Effector memory CD4-positive, alpha-beta T cell (primary cell): ENCODE measurements at regions not wholly inside any gene's neighbourhood (a gene's known extent, or its start where the extent isn't known, plus 50 kb on each side); places are given as distances from the start of the nearest gene placed in this dataset.

Experiments used
- DNase-seq, 3 donors: peaks; one replicate each; pipeline ENCODE4 v3.0.0-alpha.2; 2020
- H3K27ac ChIP-seq: 2 replicates; pipeline ENCODE4 v1.7.0; 2013; ENCODE audit warnings: mild to moderate bottlenecking, low read length, moderate library complexity; ENCODE audit not compliant: insufficient read depth, poor library complexity, severe bottlenecking
- H3K27me3 ChIP-seq: replicated peaks from 2 replicates; pipeline ENCODE4 v1.7.0; 2013; ENCODE audit warnings: mild to moderate bottlenecking, low read length; ENCODE audit not compliant: insufficient read depth, control insufficient read depth, poor library complexity, severe bottlenecking
- H3K36me3 ChIP-seq: 2 replicates; pipeline ENCODE4 v1.7.0; 2013; ENCODE audit warnings: mild to moderate bottlenecking, low read length, moderate library complexity; ENCODE audit not compliant: control insufficient read depth, insufficient read depth
- H3K4me1 ChIP-seq: 2 replicates; pipeline ENCODE4 v1.7.0; 2013; ENCODE audit warnings: low read length, mild to moderate bottlenecking; ENCODE audit not compliant: control insufficient read depth, insufficient read depth, poor library complexity, severe bottlenecking
- H3K4me3 ChIP-seq: 2 replicates; pipeline ENCODE4 v1.7.0; 2013; ENCODE audit warnings: low read length, low read depth, mild to moderate bottlenecking; ENCODE audit not compliant: insufficient read depth, poor library complexity, severe bottlenecking
- H3K9me3 ChIP-seq: 2 replicates; pipeline ENCODE4 v1.7.0; 2013; ENCODE audit warnings: mild to moderate bottlenecking, low read length, moderate library complexity; ENCODE audit not compliant: control insufficient read depth

DNA sequence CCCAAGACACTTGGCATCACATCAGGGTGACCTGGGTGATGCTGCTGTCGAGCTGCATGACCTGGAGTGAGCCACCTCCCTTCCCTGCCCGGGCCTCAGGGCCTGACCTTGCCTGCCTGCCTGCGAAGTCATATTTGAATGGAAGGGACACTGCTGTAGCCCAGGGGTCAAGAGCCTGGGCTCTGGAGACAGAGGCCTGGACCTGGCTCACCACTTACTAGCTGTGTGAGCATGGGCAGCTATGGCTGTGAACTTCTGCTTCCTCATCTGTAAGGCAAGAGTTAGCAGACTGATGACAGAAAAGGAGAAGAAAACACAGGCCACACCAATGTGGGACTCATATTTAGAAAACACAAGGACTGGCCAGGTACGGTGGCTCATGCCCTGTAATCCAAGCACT, 118.7 kb downstream of the ZFP36L2 start:
- Histone ChIP-seq H3K27ac (no peak overlapping the region), H3K36me3 (no peaks in the 10 kb centered on the region), H3K27me3 (no peaks in the 10 kb centered on the region), H3K4me3 (no peak overlapping the region), H3K9me3 (no peaks in the 10 kb centered on the region), H3K4me1 (no peaks in the 10 kb centered on the region)
- DNase-seq, result no peak

DNA sequence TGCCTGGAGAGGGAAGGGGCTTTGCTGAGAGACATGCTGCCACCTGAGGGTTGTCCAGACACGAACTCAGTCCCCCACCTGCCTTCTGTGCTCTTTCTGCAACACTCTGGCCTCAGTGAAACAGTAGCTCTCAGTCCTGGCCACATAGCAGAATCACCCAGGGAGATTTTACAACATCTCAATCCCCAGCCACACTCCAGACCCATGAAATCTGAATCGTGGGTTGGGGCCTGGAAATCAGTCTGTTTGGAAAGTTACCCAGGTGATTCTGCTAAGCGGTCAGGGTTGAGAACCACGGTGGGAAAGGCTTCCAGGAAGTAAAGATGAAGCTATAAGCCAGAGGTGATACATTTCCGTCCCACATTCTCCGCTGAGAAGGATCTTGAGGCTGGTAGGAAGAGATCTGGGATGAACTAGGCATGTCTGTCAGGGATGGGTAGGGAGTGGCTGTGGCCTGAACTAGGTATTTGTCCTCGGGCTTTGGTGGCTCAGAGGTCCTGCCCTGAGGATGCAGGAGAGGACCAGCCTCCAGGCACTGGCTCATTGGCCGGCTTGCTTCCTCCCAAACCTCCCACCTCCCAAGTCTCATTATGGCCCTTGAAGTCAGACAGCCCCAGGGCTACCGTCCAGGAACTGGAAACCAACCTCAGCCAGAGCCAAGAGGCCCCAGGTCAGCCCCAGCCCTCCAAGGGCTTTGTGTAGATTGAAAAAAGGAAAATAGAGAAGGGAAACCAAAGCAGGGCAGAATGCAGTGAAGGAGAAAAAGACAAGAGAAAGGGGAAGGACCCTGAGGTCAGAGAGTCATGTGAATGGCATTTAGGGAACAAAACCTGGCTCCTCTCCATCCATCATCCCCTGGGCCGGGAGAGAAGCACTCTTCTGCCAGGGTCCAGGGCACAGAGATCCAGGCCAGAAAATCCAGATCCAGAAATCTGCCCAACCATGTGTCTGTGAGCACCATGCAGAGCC, 119.6 kb downstream of the ZFP36L2 start:
- no peak for DNase-seq
- Histone ChIP-seq H3K9me3 (no peaks in the 10 kb centered on the region), H3K36me3 (no peaks in the 10 kb centered on the region), H3K27me3 (no peaks in the 10 kb centered on the region), H3K27ac (no peak overlapping the region), H3K4me1 (no peaks in the 10 kb centered on the region), H3K4me3 (no peak overlapping the region)

DNA sequence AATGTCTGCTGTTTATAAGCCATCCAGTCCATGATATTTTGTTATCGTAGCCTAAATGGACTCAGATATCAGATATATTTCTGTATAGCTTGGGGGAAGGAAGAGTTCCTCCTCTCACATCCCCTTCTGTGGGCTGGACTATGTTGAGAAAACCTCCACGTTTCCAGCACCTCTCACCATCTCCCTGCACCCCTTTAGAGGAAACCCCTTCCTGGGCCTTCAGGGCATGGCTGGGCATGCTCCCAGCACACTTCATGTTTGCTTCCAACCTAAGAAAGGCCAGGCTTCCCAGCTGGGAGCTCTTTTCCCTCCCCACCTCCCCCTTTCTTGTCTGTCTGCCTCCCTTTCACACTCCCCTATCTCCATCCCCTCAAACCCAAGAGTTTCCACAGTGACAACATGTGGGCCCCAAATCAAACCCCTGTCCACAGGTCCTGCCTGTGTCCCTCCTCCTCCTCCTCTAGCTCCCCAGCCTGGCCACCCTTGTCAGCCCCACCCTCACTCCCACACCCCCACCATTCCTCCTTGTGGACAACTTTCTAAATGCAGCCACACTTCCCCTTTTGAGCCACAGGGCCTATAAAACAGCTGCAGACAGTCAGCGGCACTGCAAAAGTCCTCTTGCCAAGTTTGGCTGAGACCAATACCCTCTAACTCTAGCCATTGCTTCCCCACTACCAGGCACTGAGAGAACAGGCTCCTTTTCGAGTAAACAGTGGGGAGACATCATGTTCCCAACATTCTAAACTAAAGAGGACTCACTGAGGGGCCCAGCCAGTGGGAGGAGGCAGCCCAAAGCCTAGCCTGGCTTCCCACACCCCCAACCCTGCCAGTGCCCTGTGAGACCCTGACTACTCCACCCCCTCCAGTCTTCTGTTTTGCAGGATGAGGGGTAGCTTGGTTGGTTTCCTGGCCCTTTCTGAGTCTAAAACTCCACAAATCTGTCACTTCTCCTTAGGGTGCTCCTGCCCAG, 120.5 kb downstream of the ZFP36L2 start:
- Histone ChIP-seq H3K27me3 (no peaks in the 10 kb centered on the region), H3K4me3 (no peak overlapping the region), H3K27ac (no peak overlapping the region), H3K36me3 (no peaks in the 10 kb centered on the region), H3K4me1 (no peaks in the 10 kb centered on the region), H3K9me3 (no peaks in the 10 kb centered on the region)
- no peak for DNase-seq

- H3K27me3 ChIP-seq, result no peaks in the 10 kb centered on the region
- no peaks in the 10 kb centered on the region for H3K4me1 ChIP-seq
- H3K9me3 ChIP-seq, result no peaks in the 10 kb centered on the region
- no peak overlapping the region for H3K27ac ChIP-seq
- no peak for DNase-seq
- no peaks in the 10 kb centered on the region for H3K36me3 ChIP-seq
- H3K4me3 ChIP-seq, result no peak overlapping the region
Measured at GRCh38 chr2:43104763-43105162, 121.6 kb downstream of the ZFP36L2 start.

- Histone ChIP-seq H3K4me1 (no peaks in the 10 kb centered on the region), H3K27ac (no peak overlapping the region)
Measured at GRCh38 chr2:43104106-43104505, 122.3 kb downstream of the ZFP36L2 start.

GRCh38 chr2:43103093-43103404, 123.4 kb downstream of the ZFP36L2 start:
- Histone ChIP-seq H3K4me1 (no peaks in the 10 kb centered on the region), H3K4me3 (no peak overlapping the region), H3K27ac (no peak overlapping the region), H3K9me3 (no peaks in the 10 kb centered on the region), H3K36me3 (no peaks in the 10 kb centered on the region), H3K27me3 (no peaks in the 10 kb centered on the region)
- no peak for DNase-seq

More at GRCh38 chr2:43104106-43104505, 122.3 kb downstream of the ZFP36L2 start:
- Histone ChIP-seq H3K27me3 (no peaks in the 10 kb centered on the region), H3K4me3 (no peak overlapping the region), H3K9me3 (no peaks in the 10 kb centered on the region), H3K36me3 (no peaks in the 10 kb centered on the region)
- no peak for DNase-seq

- H3K4me3 ChIP-seq, result no peak overlapping the region
- H3K36me3 ChIP-seq, result no peaks in the 10 kb centered on the region
- H3K9me3 ChIP-seq, result no peaks in the 10 kb centered on the region
- no peak overlapping the region for H3K27ac ChIP-seq
- no peaks in the 10 kb centered on the region for H3K4me1 ChIP-seq
- no peaks in the 10 kb centered on the region for H3K27me3 ChIP-seq
- DNase-seq, result no peak
Measured at GRCh38 chr2:43102366-43103092, 123.9 kb downstream of the ZFP36L2 start.

DNA sequence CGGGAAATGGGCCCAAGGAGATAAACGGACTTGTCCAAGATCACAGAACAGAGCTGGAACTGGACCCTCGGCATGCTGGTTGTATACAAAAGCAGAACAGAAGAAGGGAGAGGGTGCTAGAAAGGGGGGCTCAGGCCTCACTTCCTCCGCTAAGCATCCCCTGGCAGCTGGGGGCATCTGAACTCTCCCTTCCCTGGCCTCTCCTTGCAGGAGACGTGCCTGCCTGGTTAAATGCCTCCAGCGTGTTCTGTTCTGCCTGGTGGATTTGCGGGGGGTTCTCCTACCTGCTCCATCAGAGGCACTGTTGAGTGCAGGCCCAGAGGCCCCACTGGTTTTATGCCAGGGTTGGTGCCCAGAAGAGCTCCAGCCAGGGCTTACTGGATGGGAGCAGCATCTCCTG, 124.7 kb downstream of the ZFP36L2 start:
- H3K4me1 ChIP-seq, result no peaks in the 10 kb centered on the region
- no peak overlapping the region for H3K27ac ChIP-seq
- no peak for DNase-seq
- H3K4me3 ChIP-seq, result no peak overlapping the region
- no peaks in the 10 kb centered on the region for H3K36me3 ChIP-seq
- H3K27me3 ChIP-seq, result no peaks in the 10 kb centered on the region
- H3K9me3 ChIP-seq, result no peaks in the 10 kb centered on the region

- Histone ChIP-seq H3K4me1 (no peaks in the 10 kb centered on the region), H3K36me3 (no peaks in the 10 kb centered on the region), H3K4me3 (no peak overlapping the region), H3K27ac (no peak overlapping the region), H3K27me3 (no peaks in the 10 kb centered on the region), H3K9me3 (no peaks in the 10 kb centered on the region)
- no peak for DNase-seq
Measured at GRCh38 chr2:43100883-43101662, 125.3 kb downstream of the ZFP36L2 start.
